ENCODE measurements at regions not wholly inside any gene's neighbourhood (a gene's known extent, or its start where the extent isn't known, plus 50 kb on each side); places are given as distances from the start of the nearest gene placed in this dataset.

DNA sequence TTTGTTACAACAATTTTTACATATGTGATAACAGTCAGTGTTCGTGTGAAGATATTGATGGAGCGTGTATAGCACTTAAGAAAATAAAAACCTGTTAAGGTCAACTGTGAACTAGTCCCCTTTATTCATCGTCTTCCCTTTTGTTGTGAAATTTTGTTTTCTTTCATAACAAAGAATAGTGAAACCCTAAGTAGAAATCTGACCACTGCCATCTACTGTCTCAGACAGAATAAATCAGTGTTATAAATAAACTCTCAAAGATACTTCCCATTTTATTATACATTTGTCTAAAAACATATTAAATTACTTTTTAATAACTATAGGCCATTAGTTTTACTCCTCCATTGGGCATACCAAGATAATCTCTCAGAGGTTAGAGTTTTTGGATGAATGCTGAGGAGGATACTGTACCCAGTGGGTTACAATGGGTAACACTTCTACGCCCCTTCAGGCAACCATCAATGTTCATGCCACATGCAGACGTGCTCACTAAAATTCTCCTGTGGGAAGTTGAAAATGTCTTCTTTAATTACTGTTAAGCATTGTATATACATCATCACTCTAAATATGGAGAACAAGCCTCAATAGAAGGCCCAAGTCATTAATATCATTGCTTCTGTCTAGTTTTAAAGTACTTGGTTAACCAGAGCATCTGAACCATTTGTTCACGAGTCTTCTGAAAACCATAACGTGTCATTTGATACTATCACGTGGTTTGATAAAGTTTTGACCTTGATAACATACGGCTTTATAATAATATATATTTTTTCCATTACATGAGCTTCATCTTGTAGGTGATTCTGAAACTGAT is 171.2 kb downstream of the TMA16 start:
- Histone ChIP-seq H3K4me1 (ENCODE audit: insufficient read depth, low read length, poor library complexity, severe bottlenecking) (peaks cover 66% of the 10 kb centered on the region), H3K4me2 (ENCODE audit: low read length) (peak overlapping the region; percentile 77), H3K4me3 (ENCODE audit: low read depth, low read length, poor library complexity, severe bottlenecking) (peak overlapping the region; percentile 44), H4K20me1 (ENCODE audit: insufficient read depth, low read length) (no peaks in the 10 kb centered on the region), H3K79me2 (ENCODE audit: insufficient read depth, low read depth, low read length) (no peaks in the 10 kb centered on the region), H2AFZ (ENCODE audit: low read length) (peak overlapping the region; percentile 99), H3K9me2 (ENCODE audit: insufficient read depth, low read length) (no peaks in the 10 kb centered on the region), H3K27ac (ENCODE audit: low read depth, low read length, poor library complexity, severe bottlenecking) (peak overlapping the region; percentile 99), H3K36me3 (ENCODE audit: insufficient read depth, low read length) (no peaks in the 10 kb centered on the region), H3K9me3 (ENCODE audit: low read length) (no peaks in the 10 kb centered on the region)
- intact Hi-C loops (cut with micrococcal nuclease; ENCODE audit: unreplicated experiment) = loop anchor here (1.0 to 10.0 kb wide), 3 partner anchors 109 to 1289 kb away; partner anchors contain the start of gene NAF1
- ChIA-PET POLR2A (interaction anchor here (0.7 to 9.5 kb wide), 18 partner anchors 9 to 173 kb away, joined by 3 to 220 read pairs (median 4); partner anchors contain the start of gene TMA16), CTCF (ENCODE audit: unreplicated experiment) (interaction anchor here (1.4 kb wide), 1 partner anchor 73 kb away, joined by 3 read pairs; no protein-coding TSS in a partner anchor)
- BruUV-seq (replicated peaks) = no TSS peak
- peak; percentile 68 for DNase-seq (ENCODE audit: low spot score)
- TF ChIP-seq EZH2phosphoT487 (IDR thresholded peaks at IDR 0.05; ENCODE audit: borderline replicate concordance, low read depth, low read length) = no peak
- TF ChIP-seq, protein P1, sequence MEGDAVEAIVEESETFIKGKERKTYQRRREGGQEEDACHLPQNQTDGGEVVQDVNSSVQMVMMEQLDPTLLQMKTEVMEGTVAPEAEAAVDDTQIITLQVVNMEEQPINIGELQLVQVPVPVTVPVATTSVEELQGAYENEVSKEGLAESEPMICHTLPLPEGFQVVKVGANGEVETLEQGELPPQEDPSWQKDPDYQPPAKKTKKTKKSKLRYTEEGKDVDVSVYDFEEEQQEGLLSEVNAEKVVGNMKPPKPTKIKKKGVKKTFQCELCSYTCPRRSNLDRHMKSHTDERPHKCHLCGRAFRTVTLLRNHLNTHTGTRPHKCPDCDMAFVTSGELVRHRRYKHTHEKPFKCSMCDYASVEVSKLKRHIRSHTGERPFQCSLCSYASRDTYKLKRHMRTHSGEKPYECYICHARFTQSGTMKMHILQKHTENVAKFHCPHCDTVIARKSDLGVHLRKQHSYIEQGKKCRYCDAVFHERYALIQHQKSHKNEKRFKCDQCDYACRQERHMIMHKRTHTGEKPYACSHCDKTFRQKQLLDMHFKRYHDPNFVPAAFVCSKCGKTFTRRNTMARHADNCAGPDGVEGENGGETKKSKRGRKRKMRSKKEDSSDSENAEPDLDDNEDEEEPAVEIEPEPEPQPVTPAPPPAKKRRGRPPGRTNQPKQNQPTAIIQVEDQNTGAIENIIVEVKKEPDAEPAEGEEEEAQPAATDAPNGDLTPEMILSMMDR (conservative IDR thresholded peaks at IDR 0.05; ENCODE audit: low read length) = peak; percentile 82

DNA sequence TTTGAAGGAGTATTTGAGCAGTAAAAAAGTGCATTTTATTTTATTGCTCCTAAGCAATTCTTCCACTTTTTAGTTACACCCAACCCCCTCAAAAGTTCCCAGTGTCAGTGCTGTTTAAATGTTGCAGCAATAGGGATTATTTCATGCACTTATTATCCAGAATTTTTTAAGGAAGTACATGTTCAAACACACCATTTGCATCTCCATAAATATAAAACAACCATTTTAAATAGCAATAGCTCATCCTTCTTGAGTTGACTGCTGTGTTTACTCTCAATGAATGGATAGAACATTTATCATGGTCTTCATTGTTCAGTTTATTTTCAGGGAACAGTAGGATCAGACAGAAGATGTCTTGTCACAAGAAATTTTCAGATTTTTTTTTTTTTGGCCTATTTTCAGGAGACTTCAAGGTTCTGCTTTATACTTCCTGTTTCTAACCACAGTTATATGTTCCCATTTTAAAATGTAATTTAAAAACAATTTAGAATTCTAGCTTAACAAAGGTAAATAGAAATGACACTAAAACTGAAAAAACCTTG is 171.9 kb downstream of the TMA16 start:
- H3K4me3 ChIP-seq (ENCODE audit: low read depth, low read length, poor library complexity, severe bottlenecking) = peak overlapping the region; percentile 19
- CTCF ChIA-PET (ENCODE audit: unreplicated experiment) = interaction anchor here (1.3 to 2.5 kb wide), 2 partner anchors 55 to 111 kb away, joined by 3 to 7 read pairs; no protein-coding TSS in a partner anchor
- peaks cover 59% of the 10 kb centered on the region for H3K4me1 ChIP-seq (ENCODE audit: insufficient read depth, low read length, poor library complexity, severe bottlenecking)
- no peaks in the 10 kb centered on the region; the same call in 1 of the 2 replicates for H3K36me3 ChIP-seq (ENCODE audit: insufficient read depth, low read length)
- peak overlapping the region; percentile 99 for H2AFZ ChIP-seq (ENCODE audit: low read length)
- no TSS peak for BruUV-seq (replicated peaks)
- H4K20me1 ChIP-seq (ENCODE audit: insufficient read depth, low read length) = no peaks in the 10 kb centered on the region
- peak; percentile 51 for DNase-seq (ENCODE audit: low spot score)
- peak overlapping the region; percentile 77 for H3K4me2 ChIP-seq (ENCODE audit: low read length)
- peaks cover 5% of the 10 kb centered on the region; the same call in 1 of the 2 replicates for H3K9me3 ChIP-seq (ENCODE audit: low read length)
- H3K79me2 ChIP-seq (ENCODE audit: insufficient read depth, low read depth, low read length) = no peaks in the 10 kb centered on the region
- H3K27ac ChIP-seq (ENCODE audit: low read depth, low read length, poor library complexity, severe bottlenecking) = peak overlapping the region; percentile 99
- POLR2A ChIA-PET = interaction anchor here (0.7 to 9.5 kb wide), 23 partner anchors 8 to 397 kb away, joined by 3 to 220 read pairs (median 4); partner anchors contain the start of gene TMA16
- intact Hi-C loops (cut with micrococcal nuclease; ENCODE audit: unreplicated experiment) = loop anchor here (10.0 kb wide), 2 partner anchors 502 to 1288 kb away; partner anchors contain the start of gene NAF1
- no peaks in the 10 kb centered on the region for H3K9me2 ChIP-seq (ENCODE audit: insufficient read depth, low read length)
- TF ChIP-seq, protein P1 (conservative IDR thresholded peaks at IDR 0.05; ENCODE audit: low read length) = no peak
- no peak for TF ChIP-seq EZH2phosphoT487 (IDR thresholded peaks at IDR 0.05; ENCODE audit: borderline replicate concordance, low read depth, low read length)

Data from OCI-LY7 (cell line).